Transverse colon (tissue), 4 donors: ENCODE measurements at regions not wholly inside any gene's neighbourhood (a gene's known extent, or its start where the extent isn't known, plus 50 kb on each side); places are given as distances from the start of the nearest gene placed in this dataset.

ENCODE experiments used
- DNase-seq: peaks from one replicate; pipeline ENCODE4 v3.0.0-alpha.2; 2019
- H3K27ac ChIP-seq, 4 donors: fragments of 200-600 bp; sonication (generic); 2 replicates each; pipeline ENCODE4 v1.5.1; 2016 to 2018; ENCODE audit warnings: inconsistent platforms in 4 of 4
- H3K27me3 ChIP-seq: fragments of 200-600 bp; sonication (generic); 2 replicates; pipeline ENCODE4 v1.5.1; 2017; ENCODE audit warnings: inconsistent platforms
- H3K36me3 ChIP-seq, 4 donors: fragments of 200-600 bp; sonication (generic); 2 replicates each; pipeline ENCODE4 v1.5.1; 2017 to 2019; ENCODE audit warnings: inconsistent platforms in 4 of 4
- H3K4me1 ChIP-seq, 4 donors: fragments of 200-600 bp; sonication (generic); 2 replicates each; pipeline ENCODE4 v1.5.1; 2017 to 2020; ENCODE audit warnings: inconsistent platforms in 4 of 4
- H3K4me3 ChIP-seq, 4 donors: fragments of 200-600 bp; sonication (generic); 1 replicate in 1 of 4; 2 replicates in 3 of 4; pipeline versions ENCODE4 v1.5.1 to v1.6.1; 2017 to 2019; ENCODE audit warnings: inconsistent platforms in 4 of 4
- H3K9me3 ChIP-seq, 2 donors: fragments of 200-600 bp; sonication (generic); 2 replicates each; pipeline ENCODE4 v1.5.1; 2017 to 2019; ENCODE audit warnings: inconsistent platforms in 2 of 2
- EP300 ChIP-seq: sonication (generic); formaldehyde crosslinking; IDR thresholded peaks from one replicate; pipeline ENCODE4 v1.6.1; 2017; ENCODE audit warnings: antibody characterized with exemption, low read depth
- POLR2A ChIP-seq: fragments of 450-650 bp; IDR thresholded peaks from one replicate; pipeline ENCODE4 v1.6.1; 2016; ENCODE audit warnings: antibody characterized with exemption, mild to moderate bottlenecking, moderate library complexity
- POLR2AphosphoS5 ChIP-seq, 3 donors: sonication (generic); formaldehyde crosslinking; IDR thresholded peaks; one replicate each; pipeline ENCODE4 v1.6.1; 2016; ENCODE audit warnings: antibody characterized with exemption in 3 of 3
- WGBS, 2 donors: methylation state at CpG; one replicate each; pipeline ENCODE4 v1.1.5; 2018; ENCODE audit warnings: low coverage in 1 of 2; 5-methylcytosine and 5-hydroxymethylcytosine counted together
- in situ Hi-C, 4 donors: fragments of 200-750 bp; cut with MboI; loops; one replicate each; pipeline versions ENCODE4 v1.15.0 to v1.15.1; 2017; ENCODE audit warnings: low sequenced_read_pairs in 3 of 4, low pct_ligation_motif_present in 1 of 4, low pct_unique_long_range_greater_than_20kb in 1 of 4
- intact Hi-C: fragments of 100-400 bp; cut with DNase I; formaldehyde crosslinking; loops from one replicate; pipeline ENCODE4 v1.15.1; 2023; ENCODE audit warnings: low total_unique reads
- TF ChIP-seq, protein P1 (sequence below), 5 experiments: fragments of 200-600 bp in 3 of 5; fragments of 450-650 bp in 2 of 5; sonication (generic) in 3 of 5; IDR thresholded peaks; 1 replicate in 2 of 5; 2 replicates in 3 of 5; pipeline ENCODE4 v1.5.1; 2016 to 2017; ENCODE audit warnings: antibody characterized with exemption in 5 of 5, inconsistent platforms in 3 of 5, mild to moderate bottlenecking in 2 of 5, moderate library complexity in 1 of 5

DNA sequence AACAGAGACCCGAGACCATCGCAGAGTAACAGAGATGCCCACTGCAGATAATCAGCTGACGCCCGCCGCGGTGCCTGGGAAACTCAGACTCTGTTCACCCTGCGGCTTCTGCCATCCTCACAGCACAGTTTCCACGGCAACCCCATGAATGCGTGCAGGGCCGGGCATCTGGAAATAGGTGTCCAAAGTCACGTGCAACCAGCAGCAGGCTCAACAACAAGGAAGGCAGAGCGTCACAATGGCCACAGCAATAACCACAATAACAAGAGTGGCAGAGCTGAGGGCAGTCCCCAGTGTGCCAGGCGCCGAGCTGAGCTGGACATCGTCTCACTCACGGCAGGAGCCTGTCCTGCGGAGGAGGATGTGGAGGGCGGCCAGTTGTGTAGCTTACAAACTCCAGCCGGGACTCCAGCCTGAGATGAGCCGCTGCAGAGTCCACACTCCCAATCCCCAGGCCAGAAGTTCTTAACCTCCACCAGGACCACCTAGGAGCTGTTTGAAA is 102.0 kb downstream of the CRYAA start:
- no peaks in the 10 kb centered on the region for H3K36me3 ChIP-seq
- no peak for DNase-seq
- intact Hi-C loops (no loop called here), in situ Hi-C loops (no loop called here)
- 75% methylated on average over 20 of the region's 20 CpGs; no CpG with 5 or more reads in 1 of the 2 donors for WGBS, 2 donors
- no peak overlapping the region for H3K27ac ChIP-seq
- H3K27me3 ChIP-seq = peaks cover 38% of the 10 kb centered on the region
- H3K4me3 ChIP-seq = no peak overlapping the region
- no peaks in the 10 kb centered on the region for H3K9me3 ChIP-seq
- TF ChIP-seq POLR2AphosphoS5 (IDR thresholded peaks at IDR 0.05) (no peak), POLR2A (no peak), EP300 (no peak)
- TF ChIP-seq, protein P1, sequence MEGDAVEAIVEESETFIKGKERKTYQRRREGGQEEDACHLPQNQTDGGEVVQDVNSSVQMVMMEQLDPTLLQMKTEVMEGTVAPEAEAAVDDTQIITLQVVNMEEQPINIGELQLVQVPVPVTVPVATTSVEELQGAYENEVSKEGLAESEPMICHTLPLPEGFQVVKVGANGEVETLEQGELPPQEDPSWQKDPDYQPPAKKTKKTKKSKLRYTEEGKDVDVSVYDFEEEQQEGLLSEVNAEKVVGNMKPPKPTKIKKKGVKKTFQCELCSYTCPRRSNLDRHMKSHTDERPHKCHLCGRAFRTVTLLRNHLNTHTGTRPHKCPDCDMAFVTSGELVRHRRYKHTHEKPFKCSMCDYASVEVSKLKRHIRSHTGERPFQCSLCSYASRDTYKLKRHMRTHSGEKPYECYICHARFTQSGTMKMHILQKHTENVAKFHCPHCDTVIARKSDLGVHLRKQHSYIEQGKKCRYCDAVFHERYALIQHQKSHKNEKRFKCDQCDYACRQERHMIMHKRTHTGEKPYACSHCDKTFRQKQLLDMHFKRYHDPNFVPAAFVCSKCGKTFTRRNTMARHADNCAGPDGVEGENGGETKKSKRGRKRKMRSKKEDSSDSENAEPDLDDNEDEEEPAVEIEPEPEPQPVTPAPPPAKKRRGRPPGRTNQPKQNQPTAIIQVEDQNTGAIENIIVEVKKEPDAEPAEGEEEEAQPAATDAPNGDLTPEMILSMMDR (IDR thresholded peaks at IDR 0.05) = no peak
- H3K4me1 ChIP-seq = no peaks in the 10 kb centered on the region

DNA sequence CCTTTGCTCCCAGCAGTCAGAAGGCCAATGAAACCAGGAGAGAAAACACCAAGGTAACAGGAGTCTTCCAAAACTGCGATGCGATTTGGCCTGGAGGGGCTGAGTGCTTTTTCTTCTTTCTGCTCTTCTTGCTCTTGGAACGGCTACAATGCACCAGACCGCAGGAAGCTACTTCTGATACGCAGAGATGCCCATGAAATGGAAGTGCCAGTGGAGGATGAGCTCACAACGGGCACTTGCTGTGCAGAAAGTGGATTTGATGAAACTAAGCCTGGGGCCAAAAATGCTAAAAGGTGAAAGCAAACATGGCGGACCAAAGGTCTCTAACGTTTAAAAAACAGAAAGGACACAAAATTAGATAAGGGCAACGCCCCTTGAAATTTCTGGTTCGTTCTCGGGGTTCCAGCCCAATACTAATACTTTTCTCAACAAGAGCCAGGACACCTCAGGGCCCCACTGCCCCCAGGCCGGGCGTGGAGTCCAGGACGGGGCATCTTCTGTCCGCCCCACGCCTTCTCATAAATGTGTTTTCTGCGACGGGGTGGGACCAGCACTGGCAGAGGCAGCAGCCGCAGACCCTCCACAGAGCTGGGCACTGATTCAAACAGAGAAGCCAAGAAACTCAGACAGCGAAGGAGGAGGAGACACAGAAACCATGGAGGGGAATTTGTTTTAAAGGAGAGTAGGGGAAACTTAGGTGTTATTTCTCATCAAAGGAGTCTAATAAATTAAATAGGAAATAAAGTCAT is 101.3 kb downstream of the CRYAA start:
- H3K4me1 ChIP-seq = no peaks in the 10 kb centered on the region
- no peaks in the 10 kb centered on the region for H3K36me3 ChIP-seq
- TF ChIP-seq POLR2A (no peak), POLR2AphosphoS5 (IDR thresholded peaks at IDR 0.05) (no peak), EP300 (no peak)
- TF ChIP-seq, protein P1 (IDR thresholded peaks at IDR 0.05) = no peak
- in situ Hi-C loops = no loop called here
- 74 to 90% methylated on average over 2 to 20 of the region's 20 CpGs for WGBS, 2 donors
- H3K27ac ChIP-seq = no peak overlapping the region
- intact Hi-C loops = no loop called here
- DNase-seq = no peak
- H3K4me3 ChIP-seq = no peak overlapping the region
- peaks cover 38% of the 10 kb centered on the region for H3K27me3 ChIP-seq
- H3K9me3 ChIP-seq = no peaks in the 10 kb centered on the region

DNA sequence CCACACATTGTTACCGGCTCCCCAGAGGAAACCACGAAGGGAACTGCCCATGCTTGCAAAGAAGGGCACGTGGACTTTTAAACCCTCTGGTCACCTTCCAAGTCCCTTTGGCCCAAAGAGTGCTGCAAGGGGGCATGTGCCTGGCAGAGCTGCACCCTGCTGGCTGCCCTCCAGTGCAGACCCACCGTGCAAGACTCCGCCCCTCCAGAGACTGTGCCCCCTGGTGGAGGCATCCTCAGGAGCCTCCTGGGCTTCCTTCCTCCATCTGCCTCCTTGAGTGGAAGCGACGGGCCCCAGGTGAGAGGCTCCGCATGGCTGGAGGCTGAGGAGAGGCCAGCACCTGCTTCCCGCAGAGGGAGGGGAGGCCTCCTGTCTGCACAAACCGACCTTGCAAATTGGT is 100.6 kb downstream of the CRYAA start:
- peaks cover 32% of the 10 kb centered on the region for H3K27me3 ChIP-seq
- intact Hi-C loops = no loop called here
- no peaks in the 10 kb centered on the region for H3K4me1 ChIP-seq
- H3K27ac ChIP-seq = no peak overlapping the region
- TF ChIP-seq EP300 (no peak), POLR2AphosphoS5 (IDR thresholded peaks at IDR 0.05) (no peak), POLR2A (no peak)
- TF ChIP-seq, protein P1 (IDR thresholded peaks at IDR 0.05) = no peak
- no peak for DNase-seq
- no peaks in the 10 kb centered on the region for H3K36me3 ChIP-seq
- WGBS, 2 donors = 71% methylated on average over 8 of the region's 10 CpGs; no CpG with 5 or more reads in 1 of the 2 donors
- no peak overlapping the region for H3K4me3 ChIP-seq
- H3K9me3 ChIP-seq = no peaks in the 10 kb centered on the region
- in situ Hi-C loops = no loop called here

DNA sequence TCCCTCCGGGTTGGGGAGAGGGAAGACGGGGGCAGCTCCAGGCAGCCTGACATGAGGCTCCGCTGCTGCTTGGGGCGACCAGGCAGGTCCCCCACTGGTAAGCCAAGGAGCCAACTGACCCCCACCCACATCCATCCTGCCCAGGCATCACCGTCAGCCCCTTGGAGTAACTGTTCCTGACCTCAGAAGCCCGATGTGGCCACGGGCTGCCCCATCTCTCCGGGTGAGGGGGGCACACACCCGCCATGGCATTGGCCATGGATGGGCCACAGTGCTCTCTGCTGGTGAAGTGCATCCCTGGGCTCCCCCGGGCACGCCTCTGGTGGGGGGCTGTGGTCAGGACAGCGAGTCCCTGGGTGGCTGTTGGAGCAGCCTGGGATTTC is 100.0 kb downstream of the CRYAA start:
- DNase-seq = no peak
- WGBS, 2 donors = 90% methylated on average over 8 of the region's 12 CpGs; no CpG with 5 or more reads in 1 of the 2 donors
- intact Hi-C loops = no loop called here

More for the DNA sequence above, 100.0 kb downstream of the CRYAA start:
- no peak overlapping the region for H3K4me3 ChIP-seq
- H3K4me1 ChIP-seq = no peaks in the 10 kb centered on the region
- no peaks in the 10 kb centered on the region for H3K9me3 ChIP-seq
- H3K27me3 ChIP-seq = peaks cover 25% of the 10 kb centered on the region
- no peak overlapping the region for H3K27ac ChIP-seq
- no peaks in the 10 kb centered on the region for H3K36me3 ChIP-seq
- in situ Hi-C loops = no loop called here
- TF ChIP-seq, protein P1 (IDR thresholded peaks at IDR 0.05) = no peak
- TF ChIP-seq EP300 (no peak), POLR2A (no peak)
